Parathyroid adenoma (tissue), 2 donors: ENCODE measurements at regions not wholly inside any gene's neighbourhood (a gene's known extent, or its start where the extent isn't known, plus 50 kb on each side); places are given as distances from the start of the nearest gene placed in this dataset.

Experiments used
- H2AFZ ChIP-seq: fragments of 300-600 bp; sonication (generic); one replicate; pipeline ENCODE4 v1.7.0; 2017; ENCODE audit warnings: antibody characterized with exemption, mild to moderate bottlenecking
- H3K27ac ChIP-seq: fragments of 300-600 bp; sonication (generic); one replicate; pipeline ENCODE4 v1.7.0; 2017
- H3K27me3 ChIP-seq: fragments of 300-600 bp; sonication (generic); one replicate; pipeline ENCODE4 v1.7.0; 2017; ENCODE audit warnings: low read length; ENCODE audit not compliant: control insufficient read depth, insufficient read depth
- H3K36me3 ChIP-seq: fragments of 300-600 bp; sonication (generic); one replicate; pipeline ENCODE4 v1.7.0; 2017; ENCODE audit warnings: low read length; ENCODE audit not compliant: control insufficient read depth, insufficient read depth
- H3K4me1 ChIP-seq: fragments of 300-600 bp; sonication (generic); one replicate; pipeline ENCODE4 v1.7.0; 2017; ENCODE audit warnings: control low read depth
- H3K4me2 ChIP-seq: fragments of 300-600 bp; sonication (generic); one replicate; pipeline ENCODE4 v1.7.0; 2017; ENCODE audit warnings: low read length
- H3K4me3 ChIP-seq: fragments of 300-600 bp; sonication (generic); one replicate; pipeline ENCODE4 v1.7.0; 2017; ENCODE audit warnings: low read depth, low read length
- H3K79me2 ChIP-seq: fragments of 300-600 bp; sonication (generic); one replicate; pipeline ENCODE4 v1.7.0; 2017; ENCODE audit warnings: control low read depth
- H3K9ac ChIP-seq: fragments of 300-600 bp; sonication (generic); one replicate; pipeline ENCODE4 v1.7.0; 2017; ENCODE audit warnings: mild to moderate bottlenecking
- H3K9me3 ChIP-seq: fragments of 300-600 bp; sonication (generic); one replicate; pipeline ENCODE4 v1.7.0; 2017; ENCODE audit warnings: low read length; ENCODE audit not compliant: control insufficient read depth
- TF ChIP-seq, protein P1 (sequence below): fragments of 300-600 bp; sonication (generic); IDR thresholded peaks from one replicate; pipeline ENCODE4 v1.7.0; 2017; ENCODE audit warnings: antibody characterized with exemption, mild to moderate bottlenecking
- donor health status: primary hyperparathyroidism.

DNA sequence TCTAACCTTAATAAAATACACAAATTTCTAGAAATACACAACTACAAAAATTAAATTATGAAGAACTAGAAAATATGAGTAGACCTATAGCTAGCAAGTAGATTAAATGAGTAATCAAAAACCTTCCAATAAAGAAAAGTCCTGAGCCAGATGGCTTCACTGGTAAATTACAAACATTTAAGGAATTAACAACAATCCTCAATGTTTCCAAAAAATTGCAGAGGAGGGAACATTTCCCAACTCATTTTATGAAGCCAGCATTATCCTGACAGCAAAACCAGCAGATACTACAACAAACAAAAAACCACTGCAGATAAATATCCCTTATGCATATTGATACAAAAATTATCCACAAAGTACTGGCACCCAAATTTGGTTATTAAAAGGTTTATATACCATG, 230.9 kb downstream of the COG6 start:
- Histone ChIP-seq H3K4me2 (no peak overlapping the region), H3K4me3 (no peak overlapping the region), H3K4me1 (no peaks in the 10 kb centered on the region), H2AFZ (no peak overlapping the region), H3K27me3 (no peaks in the 10 kb centered on the region), H3K9me3 (no peaks in the 10 kb centered on the region), H3K27ac (no peak overlapping the region), H3K79me2 (no peaks in the 10 kb centered on the region), H3K9ac (no peak overlapping the region), H3K36me3 (no peaks in the 10 kb centered on the region)
- TF ChIP-seq, protein P1, sequence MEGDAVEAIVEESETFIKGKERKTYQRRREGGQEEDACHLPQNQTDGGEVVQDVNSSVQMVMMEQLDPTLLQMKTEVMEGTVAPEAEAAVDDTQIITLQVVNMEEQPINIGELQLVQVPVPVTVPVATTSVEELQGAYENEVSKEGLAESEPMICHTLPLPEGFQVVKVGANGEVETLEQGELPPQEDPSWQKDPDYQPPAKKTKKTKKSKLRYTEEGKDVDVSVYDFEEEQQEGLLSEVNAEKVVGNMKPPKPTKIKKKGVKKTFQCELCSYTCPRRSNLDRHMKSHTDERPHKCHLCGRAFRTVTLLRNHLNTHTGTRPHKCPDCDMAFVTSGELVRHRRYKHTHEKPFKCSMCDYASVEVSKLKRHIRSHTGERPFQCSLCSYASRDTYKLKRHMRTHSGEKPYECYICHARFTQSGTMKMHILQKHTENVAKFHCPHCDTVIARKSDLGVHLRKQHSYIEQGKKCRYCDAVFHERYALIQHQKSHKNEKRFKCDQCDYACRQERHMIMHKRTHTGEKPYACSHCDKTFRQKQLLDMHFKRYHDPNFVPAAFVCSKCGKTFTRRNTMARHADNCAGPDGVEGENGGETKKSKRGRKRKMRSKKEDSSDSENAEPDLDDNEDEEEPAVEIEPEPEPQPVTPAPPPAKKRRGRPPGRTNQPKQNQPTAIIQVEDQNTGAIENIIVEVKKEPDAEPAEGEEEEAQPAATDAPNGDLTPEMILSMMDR = no peak

GRCh38 chr13:39887387-39887786, 231.9 kb downstream of the COG6 start:
- Histone ChIP-seq H3K9ac (no peak overlapping the region), H3K4me3 (no peak overlapping the region), H3K79me2 (no peaks in the 10 kb centered on the region), H3K4me2 (no peak overlapping the region), H3K9me3 (no peaks in the 10 kb centered on the region), H3K27me3 (no peaks in the 10 kb centered on the region), H3K4me1 (no peaks in the 10 kb centered on the region), H3K36me3 (no peaks in the 10 kb centered on the region), H3K27ac (no peak overlapping the region), H2AFZ (no peak overlapping the region)
- TF ChIP-seq, protein P1 = no peak

- no peaks in the 10 kb centered on the region for H3K27me3 ChIP-seq
- no peak overlapping the region for H3K9ac ChIP-seq
- no peaks in the 10 kb centered on the region for H3K36me3 ChIP-seq
- H3K27ac ChIP-seq = no peak overlapping the region
- no peaks in the 10 kb centered on the region for H3K4me1 ChIP-seq
- no peaks in the 10 kb centered on the region for H3K9me3 ChIP-seq
- H2AFZ ChIP-seq = no peak overlapping the region
- H3K4me2 ChIP-seq = no peak overlapping the region
- H3K4me3 ChIP-seq = no peak overlapping the region
- H3K79me2 ChIP-seq = no peaks in the 10 kb centered on the region
- TF ChIP-seq, protein P1 = no peak
Measured at GRCh38 chr13:39888865-39889810, 233.7 kb downstream of the COG6 start.

DNA sequence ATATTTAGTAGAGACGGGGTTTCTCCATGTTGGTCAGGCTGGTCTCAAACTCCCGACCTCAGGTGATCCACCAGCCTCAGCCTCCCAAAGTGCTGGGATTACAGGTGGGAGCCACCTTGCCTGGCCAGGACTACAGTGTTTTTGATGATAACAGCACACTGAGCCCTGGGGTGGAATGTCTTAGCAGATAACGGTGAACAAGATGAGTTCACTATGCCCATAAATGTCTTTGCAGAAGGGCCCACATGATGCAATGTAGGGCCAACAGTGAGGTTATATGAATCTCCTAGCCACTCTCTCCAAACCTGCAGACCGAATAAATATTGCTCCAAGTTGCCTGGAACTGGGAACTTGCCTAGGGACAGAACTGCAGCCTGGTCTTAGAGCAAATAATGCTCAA, 235.1 kb downstream of the COG6 start:
- H2AFZ ChIP-seq = no peak overlapping the region
- no peaks in the 10 kb centered on the region for H3K79me2 ChIP-seq
- H3K9me3 ChIP-seq = no peaks in the 10 kb centered on the region
- no peak overlapping the region for H3K27ac ChIP-seq
- no peak overlapping the region for H3K4me2 ChIP-seq
- H3K9ac ChIP-seq = no peak overlapping the region
- no peak overlapping the region for H3K4me3 ChIP-seq
- no peaks in the 10 kb centered on the region for H3K36me3 ChIP-seq
- TF ChIP-seq, protein P1 = no peak
- no peaks in the 10 kb centered on the region for H3K4me1 ChIP-seq
- no peaks in the 10 kb centered on the region for H3K27me3 ChIP-seq
